ENCODE measurements at regions not wholly inside any gene's neighbourhood (a gene's known extent, or its start where the extent isn't known, plus 50 kb on each side); places are given as distances from the start of the nearest gene placed in this dataset.
"Not testable (repeated sequence)": the region's sequence is repeated elsewhere in the genome, so short reads cannot be mapped to it uniquely, and the experiment has no call there.

DNA sequence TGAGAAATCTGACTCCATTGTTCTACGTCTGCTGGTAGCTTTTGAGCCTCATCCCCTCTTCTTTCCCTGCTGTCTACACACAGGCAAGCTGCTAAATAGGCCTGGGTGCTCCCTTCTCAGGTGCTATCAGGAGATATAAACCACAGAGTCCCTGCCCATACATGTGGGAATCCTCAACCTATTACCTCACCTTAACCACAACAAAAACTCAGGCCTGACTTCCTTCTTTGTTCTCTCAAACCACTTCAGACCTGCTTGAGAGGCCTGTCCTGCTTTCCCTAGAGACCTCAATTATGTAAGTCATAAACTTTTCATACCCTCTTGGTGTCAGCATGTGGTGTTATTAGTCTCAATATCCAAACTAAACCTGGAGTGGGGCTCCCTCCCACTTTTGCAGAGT lies 75.0 kb upstream of the MAGI2 start:
- intact Hi-C loops (cut with micrococcal nuclease) = no loop called here
- ChIA-PET CTCF (no interaction called here), POLR2A (no interaction called here)
- DNase-seq = no peak
- Mint-ChIP-seq H3K4me1 (ENCODE audit: low read depth) (no peaks in the 10 kb centered on the region), H3K9me3 (peaks cover 7% of the 10 kb centered on the region), H3K27me3 (no peaks in the 10 kb centered on the region), H3K4me3 (no peak overlapping the region), H3K36me3 (no peaks in the 10 kb centered on the region), H3K27ac (no peak overlapping the region)

DNA sequence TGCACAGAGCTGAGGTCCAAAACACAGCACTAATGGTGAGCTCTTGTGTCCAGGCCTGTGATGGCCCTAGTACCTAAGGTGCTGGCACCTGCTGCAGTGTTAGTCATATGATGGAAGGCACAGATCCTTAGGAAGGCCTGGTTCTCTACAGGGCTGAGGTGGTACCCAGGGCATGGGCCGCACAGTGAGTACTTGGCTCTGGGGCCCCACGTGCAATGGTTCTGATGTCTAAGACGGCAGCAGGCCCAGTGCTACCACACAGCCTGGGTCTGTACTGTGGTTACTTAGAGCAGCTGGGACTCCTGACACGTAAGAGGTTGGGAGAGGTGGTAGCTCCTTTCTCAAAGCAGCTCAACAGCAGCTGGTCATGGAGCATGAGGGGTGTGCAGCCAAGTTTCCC lies 70.6 kb upstream of the MAGI2 start:
- no peak for DNase-seq
- no peaks in the 10 kb centered on the region for H3K27me3 Mint-ChIP-seq
- intact Hi-C loops (cut with micrococcal nuclease) = no loop called here
- H3K9me3 Mint-ChIP-seq = peaks cover 7% of the 10 kb centered on the region
- CTCF ChIA-PET = no interaction called here
- no peaks in the 10 kb centered on the region for H3K36me3 Mint-ChIP-seq
- H3K27ac Mint-ChIP-seq = no peak overlapping the region
- H3K4me1 Mint-ChIP-seq (ENCODE audit: low read depth) = no peaks in the 10 kb centered on the region
- no peak overlapping the region for H3K4me3 Mint-ChIP-seq
- POLR2A ChIA-PET = no interaction called here

DNA sequence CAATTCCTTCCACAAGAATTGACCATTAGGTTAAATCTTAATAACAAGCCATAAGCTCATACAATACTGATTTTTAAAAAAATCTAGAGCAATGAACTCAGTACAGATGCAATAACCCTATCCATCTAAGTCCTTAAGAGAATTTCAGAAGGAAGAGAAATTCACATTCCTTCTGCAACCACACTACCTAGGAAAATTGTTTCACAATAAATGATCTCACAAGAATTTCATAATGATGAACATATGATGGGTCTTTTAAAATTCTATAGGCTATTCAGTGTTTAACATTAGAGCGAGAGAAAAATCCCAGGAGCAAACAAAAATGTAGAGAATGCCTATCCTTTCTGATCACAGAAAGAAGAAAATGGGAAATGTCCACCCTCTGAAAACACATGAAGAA lies 70.0 kb upstream of the MAGI2 start:
- no peak overlapping the region for H3K4me3 Mint-ChIP-seq
- no peaks in the 10 kb centered on the region for H3K27me3 Mint-ChIP-seq
- no peaks in the 10 kb centered on the region for H3K4me1 Mint-ChIP-seq (ENCODE audit: low read depth)
- H3K27ac Mint-ChIP-seq = no peak overlapping the region
- peaks cover 2% of the 10 kb centered on the region for H3K9me3 Mint-ChIP-seq
- ChIA-PET POLR2A (no interaction called here), CTCF (no interaction called here)
- intact Hi-C loops (cut with micrococcal nuclease) = no loop called here
- DNase-seq = no peak
- H3K36me3 Mint-ChIP-seq = no peaks in the 10 kb centered on the region

DNA sequence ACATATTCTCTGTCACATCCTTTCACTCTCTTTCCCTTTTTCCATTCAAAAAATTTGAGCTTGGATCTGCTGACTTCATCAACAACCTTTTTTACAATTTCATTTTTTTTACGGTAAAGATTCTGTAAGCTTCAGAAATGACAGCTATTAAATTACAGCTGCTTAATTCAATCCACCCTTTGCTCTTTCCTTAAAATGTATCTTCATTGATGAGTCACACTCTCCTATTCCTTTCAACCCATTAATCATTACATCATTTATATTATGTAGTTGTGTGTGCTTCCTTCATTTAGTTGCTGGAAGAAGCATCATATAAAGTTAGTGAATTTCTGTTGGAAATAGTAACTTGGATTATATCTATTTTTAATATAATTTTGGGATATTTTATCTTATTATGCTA lies 67.1 kb upstream of the MAGI2 start:
- Mint-ChIP-seq H3K9me3 (no peaks in the 10 kb centered on the region), H3K4me3 (no peak overlapping the region), H3K36me3 (no peaks in the 10 kb centered on the region), H3K27ac (no peak overlapping the region), H3K4me1 (ENCODE audit: low read depth) (no peaks in the 10 kb centered on the region), H3K27me3 (no peaks in the 10 kb centered on the region)
- intact Hi-C loops (cut with micrococcal nuclease) = no loop called here
- ChIA-PET POLR2A (no interaction called here), CTCF (no interaction called here)
- DNase-seq = no peak

DNA sequence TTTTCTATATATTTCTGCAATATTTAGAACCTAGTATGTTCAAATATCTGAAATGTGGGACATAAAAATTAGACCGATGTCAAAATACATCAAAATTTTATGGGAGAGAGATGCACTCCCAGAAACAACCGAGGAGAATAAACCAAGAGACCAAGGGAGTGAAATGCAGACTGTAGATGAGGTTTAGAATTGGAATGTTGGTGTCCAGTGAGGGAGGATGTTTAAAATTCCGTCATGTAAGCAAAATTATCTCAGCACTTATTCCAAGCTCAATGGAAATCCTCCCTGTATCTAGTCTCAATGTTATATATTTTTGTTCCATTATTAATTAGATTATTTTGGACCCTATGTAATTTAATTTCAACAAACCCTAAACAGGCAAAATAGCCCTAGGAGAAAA lies 61.9 kb upstream of the MAGI2 start:
- ChIA-PET CTCF (no interaction called here), POLR2A (no interaction called here)
- Mint-ChIP-seq H3K4me3 (no peak overlapping the region), H3K27ac (no peak overlapping the region), H3K36me3 (no peaks in the 10 kb centered on the region), H3K27me3 (no peaks in the 10 kb centered on the region), H3K4me1 (ENCODE audit: low read depth) (no peaks in the 10 kb centered on the region), H3K9me3 (peaks cover 13% of the 10 kb centered on the region)
- intact Hi-C loops (cut with micrococcal nuclease) = no loop called here
- DNase-seq = no peak

DNA sequence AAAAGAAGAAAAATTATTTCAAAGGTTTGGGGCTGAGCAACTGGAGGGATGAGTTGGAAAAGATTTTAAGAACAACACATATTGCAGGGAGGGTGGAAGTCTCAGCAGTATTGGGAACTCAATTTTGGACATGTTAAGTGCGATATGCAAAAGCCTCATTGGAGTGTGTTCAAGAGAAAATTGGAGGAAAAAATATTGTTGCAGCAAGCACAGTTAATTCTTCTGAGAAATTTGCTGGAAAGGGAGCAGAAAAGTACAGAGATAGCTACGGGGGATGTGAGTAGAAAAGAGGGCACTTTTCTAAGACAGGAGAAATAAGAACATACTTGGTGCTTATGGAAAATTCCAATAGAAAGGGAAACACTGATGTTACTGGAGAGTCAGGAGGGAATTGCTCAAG lies 59.8 kb upstream of the MAGI2 start:
- Mint-ChIP-seq H3K9me3 (peaks cover 15% of the 10 kb centered on the region), H3K4me3 (no peak overlapping the region), H3K4me1 (ENCODE audit: low read depth) (no peaks in the 10 kb centered on the region), H3K27me3 (no peaks in the 10 kb centered on the region), H3K36me3 (no peaks in the 10 kb centered on the region), H3K27ac (no peak overlapping the region)
- intact Hi-C loops (cut with micrococcal nuclease) = no loop called here
- no peak for DNase-seq
- ChIA-PET CTCF (no interaction called here), POLR2A (no interaction called here)

DNA sequence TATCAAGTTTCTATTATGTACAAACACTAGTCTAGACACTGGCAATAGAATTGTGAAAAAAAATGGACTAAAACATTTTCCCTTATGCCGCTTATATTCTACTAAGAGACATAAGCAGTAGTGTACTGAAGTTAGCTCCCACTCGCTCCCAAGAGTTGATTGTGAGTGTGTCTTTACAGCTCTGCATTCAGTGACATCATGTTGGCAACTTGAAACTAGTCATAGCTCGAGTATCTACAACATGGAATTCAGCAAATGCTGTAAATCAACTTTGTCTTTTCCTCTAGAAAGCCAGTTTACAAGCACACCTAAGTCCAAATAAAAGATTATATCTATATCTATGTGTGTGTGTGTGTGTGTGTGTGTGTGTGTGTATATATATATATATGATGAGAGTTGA lies 58.8 kb upstream of the MAGI2 start:
- no peak for DNase-seq
- no peaks in the 10 kb centered on the region for H3K4me1 Mint-ChIP-seq (ENCODE audit: low read depth)
- no peaks in the 10 kb centered on the region for H3K36me3 Mint-ChIP-seq
- CTCF ChIA-PET = no interaction called here
- no peak overlapping the region for H3K27ac Mint-ChIP-seq
- H3K4me3 Mint-ChIP-seq = no peak overlapping the region
- POLR2A ChIA-PET = no interaction called here
- intact Hi-C loops (cut with micrococcal nuclease) = no loop called here
- H3K9me3 Mint-ChIP-seq = peaks cover 15% of the 10 kb centered on the region
- no peaks in the 10 kb centered on the region for H3K27me3 Mint-ChIP-seq

DNA sequence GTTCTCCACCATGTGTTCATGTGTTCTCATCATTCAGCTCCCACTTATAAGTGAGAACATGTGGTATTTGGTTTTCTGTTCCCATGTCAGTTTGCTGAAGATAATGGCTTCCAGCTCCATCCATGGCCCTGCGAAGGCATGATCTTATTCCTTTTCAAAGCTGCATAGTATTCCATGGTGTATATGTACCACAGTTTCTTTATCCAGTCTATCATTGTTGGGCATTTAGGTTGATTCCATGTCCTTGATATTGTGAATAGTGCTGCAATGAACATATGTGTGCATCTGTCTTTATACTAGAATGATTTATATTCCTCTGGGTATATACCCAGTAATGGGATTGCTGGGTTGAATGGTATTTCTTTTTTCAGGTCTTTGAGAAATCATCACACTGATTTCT lies 57.6 kb upstream of the MAGI2 start:
- H3K27ac Mint-ChIP-seq; CTCF ChIA-PET; intact Hi-C loops (cut with micrococcal nuclease); H3K4me3 Mint-ChIP-seq; DNase-seq; H3K36me3 Mint-ChIP-seq; H3K4me1 Mint-ChIP-seq (ENCODE audit: low read depth); POLR2A ChIA-PET; H3K27me3 Mint-ChIP-seq: not testable (repeated sequence)
- peaks cover 15% of the 10 kb centered on the region for H3K9me3 Mint-ChIP-seq

DNA sequence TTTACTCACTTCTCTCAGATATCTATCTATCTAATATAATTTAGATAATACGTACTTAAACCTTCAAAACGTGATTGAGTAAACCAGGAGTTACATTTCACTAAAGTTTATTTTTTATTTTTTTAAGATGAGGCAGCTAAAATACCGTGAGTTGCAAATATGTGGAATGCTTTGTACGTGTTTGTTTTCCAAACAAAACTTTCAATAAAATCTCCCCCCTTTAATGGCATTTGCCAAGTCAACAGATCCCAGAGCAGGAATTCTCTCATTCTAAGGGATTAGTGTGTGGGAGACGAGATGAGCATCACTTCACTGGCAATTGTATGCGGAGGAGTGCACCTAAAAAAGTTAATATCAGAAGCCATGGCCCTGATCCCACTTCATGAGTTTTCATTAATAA lies 53.7 kb upstream of the MAGI2 start:
- intact Hi-C loops (cut with micrococcal nuclease) = no loop called here
- no peak for DNase-seq
- POLR2A ChIA-PET = no interaction called here

DNA sequence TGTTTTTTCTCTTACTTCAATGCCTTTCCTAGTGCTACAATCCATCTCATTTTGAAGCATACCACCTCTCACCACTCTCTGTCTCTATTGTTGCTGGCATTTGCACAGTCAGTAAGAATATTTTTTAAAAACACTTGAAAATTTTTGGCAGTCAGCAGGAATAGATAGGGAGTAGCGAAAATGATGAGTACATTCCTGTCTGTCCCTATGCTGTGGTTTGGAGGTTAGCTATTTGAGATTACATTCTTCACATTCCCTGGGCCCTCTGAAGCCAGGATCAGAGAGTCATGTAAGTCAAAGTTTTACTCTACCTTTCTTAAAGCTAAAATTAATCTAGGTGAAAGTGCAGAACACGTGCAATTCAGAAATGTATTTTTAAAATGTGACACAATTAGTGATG lies 53.0 kb upstream of the MAGI2 start:
- CTCF ChIA-PET = no interaction called here
- H3K4me1 Mint-ChIP-seq (ENCODE audit: low read depth) = no peaks in the 10 kb centered on the region

More for the DNA sequence above, 53.7 kb upstream of the MAGI2 start:
- Mint-ChIP-seq H3K27ac (no peak overlapping the region), H3K4me3 (no peak overlapping the region), H3K36me3 (no peaks in the 10 kb centered on the region), H3K4me1 (ENCODE audit: low read depth) (no peaks in the 10 kb centered on the region), H3K9me3 (peaks cover 18% of the 10 kb centered on the region), H3K27me3 (no peaks in the 10 kb centered on the region)
- CTCF ChIA-PET = no interaction called here

DNA sequence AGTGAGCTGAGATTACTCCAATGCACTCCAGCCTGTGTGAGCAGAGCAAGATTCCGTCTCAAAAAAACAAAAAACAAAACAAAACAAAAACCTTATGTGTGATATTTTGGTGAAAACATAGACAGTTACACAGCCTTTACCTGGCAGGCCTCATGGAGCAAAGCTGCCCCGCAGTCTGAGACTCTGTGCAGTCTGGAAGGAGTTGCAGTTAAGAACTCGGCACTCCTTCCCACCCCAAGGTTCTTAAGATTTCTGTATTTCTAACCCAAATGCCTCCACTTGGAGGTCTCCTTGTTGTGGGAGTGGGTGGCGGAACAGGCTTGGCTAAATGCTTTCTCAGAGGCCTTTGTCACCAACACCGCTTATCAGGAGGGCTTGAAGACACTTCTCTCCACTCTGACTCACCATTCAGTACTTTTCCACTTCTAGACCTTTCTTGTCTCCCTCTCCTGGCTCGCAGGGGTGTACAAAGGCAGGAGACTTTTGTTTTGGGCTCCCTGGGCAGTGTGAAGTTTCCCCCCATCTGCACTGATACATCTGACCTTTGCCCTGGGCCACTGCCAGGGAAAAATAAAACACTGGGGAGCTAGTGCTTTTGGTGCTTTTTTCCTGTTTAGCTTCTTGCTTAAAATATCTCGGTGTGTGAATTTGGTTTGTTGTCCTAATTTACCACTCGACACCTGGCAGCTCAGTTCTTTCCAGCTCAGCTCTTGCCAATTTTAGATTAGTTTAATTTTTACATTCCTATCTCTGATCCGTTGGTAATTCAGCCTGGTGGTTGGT lies 51.3 kb upstream of the MAGI2 start:
- Mint-ChIP-seq H3K27me3 (no peaks in the 10 kb centered on the region), H3K9me3 (peaks cover 5% of the 10 kb centered on the region), H3K36me3 (no peaks in the 10 kb centered on the region), H3K27ac (no peak overlapping the region), H3K4me1 (ENCODE audit: low read depth) (no peaks in the 10 kb centered on the region), H3K4me3 (no peak overlapping the region)
- intact Hi-C loops (cut with micrococcal nuclease) = no loop called here
- ChIA-PET POLR2A (no interaction called here), CTCF (no interaction called here)
- no peak for DNase-seq

More for the DNA sequence above, 53.0 kb upstream of the MAGI2 start:
- Mint-ChIP-seq H3K27me3 (no peaks in the 10 kb centered on the region), H3K27ac (no peak overlapping the region), H3K9me3 (peaks cover 16% of the 10 kb centered on the region), H3K36me3 (no peaks in the 10 kb centered on the region), H3K4me3 (no peak overlapping the region)
- POLR2A ChIA-PET = no interaction called here
- no peak for DNase-seq
- intact Hi-C loops (cut with micrococcal nuclease) = no loop called here

All from activated CD4-positive, alpha-beta memory T cell treated with anti-CD3 and anti-CD28 coated beads for 36 hours (primary cell).